Motor neuron (in vitro differentiated cells): ENCODE measurements at regions not wholly inside any gene's neighbourhood (a gene's known extent, or its start where the extent isn't known, plus 50 kb on each side); places are given as distances from the start of the nearest gene placed in this dataset.

Source experiments
- ATAC-seq, 8 experiments: fragments of 200-7000 bp; cut with Tn5 transposase; replicated peaks in 6 of 8; 2 replicates each; pipeline ENCODE4 v1.8.0; 2021; ENCODE audit warnings: mild to moderate bottlenecking in 8 of 8, moderate library complexity in 8 of 8
- H3K27ac ChIP-seq, 2 donors: fragments of 250-450 bp; sonication (Bioruptor Pico); 2 replicates each; pipeline ENCODE4 v1.9.0; 2021; ENCODE audit warnings: antibody characterized with exemption in 2 of 2, mild to moderate bottlenecking in 2 of 2, moderate library complexity in 1 of 2
- H3K4me1 ChIP-seq, 2 donors: fragments of 250-450 bp; sonication (Bioruptor Pico); replicated peaks in 1 of 2; 2 replicates each; pipeline ENCODE4 v1.6.1; 2021; ENCODE audit warnings: antibody characterized with exemption in 2 of 2, mild to moderate bottlenecking in 2 of 2, moderate library complexity in 1 of 2
- H3K4me3 ChIP-seq, 5 donors: fragments of 250-450 bp; sonication (Bioruptor Pico); 2 replicates each; pipeline ENCODE4 v1.9.0; 2021; ENCODE audit warnings: antibody characterized with exemption in 5 of 5, mild to moderate bottlenecking in 5 of 5, moderate library complexity in 4 of 5
- WGBS, 10 experiments: fragments of 450-650 bp; shearing (Covaris generic); methylation state at CpG; one replicate each; pipeline ENCODE4 v1.0.0; 2022; 5-methylcytosine and 5-hydroxymethylcytosine counted together
- in situ Hi-C, 9 experiments: fragments of 400-800 bp; cut with MboI; loops; one replicate each; pipeline ENCODE4 v1.15.0; 2021; ENCODE audit warnings: low sequenced_read_pairs in 9 of 9, low pct_unique_long_range_greater_than_20kb in 2 of 9; ENCODE audit not compliant: unreplicated experiment in 9 of 9

GRCh38 chr13:24623149-24623665, 57.0 kb upstream of the ATP12A start:
- in situ Hi-C loops, result no loop called here
- ATAC-seq, result no peak
- no peaks in the 10 kb centered on the region for H3K4me1 ChIP-seq
- H3K4me3 ChIP-seq, result no peak overlapping the region
- 57 to 83% methylated on average over 1 of the region's 18 CpGs; no CpG with 5 or more reads in 8 of the 10 experiments for WGBS, 10 experiments
- H3K27ac ChIP-seq, result no peak overlapping the region

- Histone ChIP-seq H3K4me3 (no peak overlapping the region), H3K27ac (no peak overlapping the region), H3K4me1 (no peaks in the 10 kb centered on the region)
- WGBS, 10 experiments, result 5 to 100% (median 98%) methylated on average over 1 to 9 of the region's 12 CpGs; no CpG with 5 or more reads in 2 of the 10 experiments
- ATAC-seq, result no peak
- in situ Hi-C loops, result no loop called here
Observed at GRCh38 chr13:24624363-24624762, 55.8 kb upstream of the ATP12A start.

GRCh38 chr13:24624801-24625231, 55.4 kb upstream of the ATP12A start:
- in situ Hi-C loops, result no loop called here
- Histone ChIP-seq H3K27ac (no peak overlapping the region), H3K4me3 (no peak overlapping the region), H3K4me1 (no peaks in the 10 kb centered on the region)
- no CpG with 5 or more reads among the region's 7 CpGs for WGBS, 10 experiments
- no peak for ATAC-seq

- Histone ChIP-seq H3K27ac (no peak overlapping the region), H3K4me1 (no peaks in the 10 kb centered on the region), H3K4me3 (no peak overlapping the region)
- 0 to 94% (median 63%) methylated on average over 1 to 3 of the region's 3 CpGs; no CpG with 5 or more reads in 1 of the 10 experiments for WGBS, 10 experiments
- in situ Hi-C loops, result no loop called here
- ATAC-seq, result no peak
Observed at GRCh38 chr13:24625331-24625731, 54.9 kb upstream of the ATP12A start.

GRCh38 chr13:24625870-24626849, 54.0 kb upstream of the ATP12A start:
- in situ Hi-C loops, result no loop called here
- H3K4me3 ChIP-seq, result no peak overlapping the region
- ATAC-seq, result peak in 2 of 8 experiments; percentile 21 to 72
- 40 to 100% (median 83%) methylated on average over 1 to 9 of the region's 9 CpGs for WGBS, 10 experiments
- peaks cover 0 to 3% of the 10 kb centered on the region in 2 donors for H3K4me1 ChIP-seq
- no peak overlapping the region for H3K27ac ChIP-seq

GRCh38 chr13:24627090-24627714, 53.0 kb upstream of the ATP12A start:
- Histone ChIP-seq H3K27ac (no peak overlapping the region), H3K4me3 (no peak overlapping the region), H3K4me1 (peaks cover 0 to 5% of the 10 kb centered on the region in 2 donors)
- peak; percentile 40 to 87 (median 57) for ATAC-seq
- 20 to 87% (median 64%) methylated on average over 1 to 10 of the region's 25 CpGs; no CpG with 5 or more reads in 2 of the 10 experiments for WGBS, 10 experiments
- in situ Hi-C loops, result no loop called here

- WGBS, 10 experiments, result 43 to 84% (median 60%) methylated on average over 2 to 9 of the region's 9 CpGs; no CpG with 5 or more reads in 5 of the 10 experiments
- ATAC-seq, result peak in 2 of 8 experiments; percentile 12 to 72
- Histone ChIP-seq H3K27ac (no peak overlapping the region), H3K4me3 (no peak overlapping the region), H3K4me1 (peaks cover 0 to 5% of the 10 kb centered on the region in 2 donors)
- in situ Hi-C loops, result no loop called here
Observed at GRCh38 chr13:24627946-24628345, 52.3 kb upstream of the ATP12A start.

GRCh38 chr13:24629320-24629719, 50.9 kb upstream of the ATP12A start:
- ATAC-seq, result no peak
- Histone ChIP-seq H3K4me3 (no peak overlapping the region), H3K4me1 (peaks cover 0 to 5% of the 10 kb centered on the region in 2 donors), H3K27ac (no peak overlapping the region)
- WGBS, 10 experiments, result 63 to 96% (median 91%) methylated on average over 1 to 2 of the region's 2 CpGs; no CpG with 5 or more reads in 3 of the 10 experiments
- in situ Hi-C loops, result no loop called here

GRCh38 chr13:24630121-24630520, 50.1 kb upstream of the ATP12A start:
- H3K4me3 ChIP-seq, result no peak overlapping the region
- no peak for ATAC-seq
- no peak overlapping the region for H3K27ac ChIP-seq
- WGBS, 10 experiments, result 67 to 100% (median 94%) methylated on average over 1 to 3 of the region's 6 CpGs; no CpG with 5 or more reads in 3 of the 10 experiments
- in situ Hi-C loops, result no loop called here
- H3K4me1 ChIP-seq, result peaks cover 0 to 5% of the 10 kb centered on the region in 2 donors
